RWPE2 (cell line): ENCODE measurements at regions not wholly inside any gene's neighbourhood (a gene's known extent, or its start where the extent isn't known, plus 50 kb on each side); places are given as distances from the start of the nearest gene placed in this dataset.

Source experiments
- ATAC-seq: fragments of 200-7000 bp; cut with Tn5 transposase; 3 replicates; pipeline ENCODE4 v1.9.1; 2021; ENCODE audit warnings: low read depth
- DNase-seq: peaks from one replicate; pipeline ENCODE4 v3.0.0-alpha.2; 2020; ENCODE audit warnings: low spot score
- H3K27ac ChIP-seq: fragments of 450-650 bp; 2 replicates; pipeline ENCODE4 v1.5.1; 2017; ENCODE audit warnings: mild to moderate bottlenecking; ENCODE audit not compliant: poor library complexity, severe bottlenecking
- H3K27me3 ChIP-seq: fragments of 250-450 bp; sonication (Bioruptor Pico); 2 replicates; pipeline ENCODE4 v1.5.1; 2021; ENCODE audit warnings: mild to moderate bottlenecking, moderate library complexity; ENCODE audit not compliant: insufficient read depth, poor library complexity, severe bottlenecking
- H3K36me3 ChIP-seq: fragments of 250-450 bp; sonication (Bioruptor Pico); 2 replicates; pipeline ENCODE4 v1.5.1; 2020; ENCODE audit warnings: low read depth, mild to moderate bottlenecking, moderate library complexity
- H3K4me1 ChIP-seq: fragments of 250-450 bp; sonication (Bioruptor Pico); 2 replicates; pipeline ENCODE4 v1.5.1; 2021; ENCODE audit warnings: mild to moderate bottlenecking, moderate library complexity; ENCODE audit not compliant: insufficient read depth, poor library complexity, severe bottlenecking
- H3K4me3 ChIP-seq: fragments of 250-450 bp; sonication (Bioruptor Pico); 2 replicates; pipeline ENCODE4 v1.5.1; 2021; ENCODE audit warnings: mild to moderate bottlenecking, moderate library complexity; ENCODE audit not compliant: severe bottlenecking
- H3K9me3 ChIP-seq: fragments of 250-450 bp; sonication (Bioruptor Pico); 2 replicates; pipeline ENCODE4 v1.5.1; 2021; ENCODE audit warnings: mild to moderate bottlenecking, moderate library complexity; ENCODE audit not compliant: severe bottlenecking
- CTCF ChIP-seq: fragments of 450-650 bp; IDR thresholded peaks from one replicate; pipeline ENCODE4 v1.5.1; 2017; ENCODE audit warnings: mild to moderate bottlenecking, moderate library complexity; ENCODE audit not compliant: poor library complexity, severe bottlenecking

GRCh38 chr1:76705560-76705959 lies 161.7 kb upstream of the ST6GALNAC5 start:
- no peak overlapping the region for H3K27ac ChIP-seq
- H3K27me3 ChIP-seq, result peaks cover 2% of the 10 kb centered on the region
- no peak for TF ChIP-seq CTCF
- no peaks in the 10 kb centered on the region for H3K9me3 ChIP-seq
- H3K4me1 ChIP-seq, result no peaks in the 10 kb centered on the region
- H3K36me3 ChIP-seq, result no peaks in the 10 kb centered on the region
- no peak for ATAC-seq
- no peak for DNase-seq
- no peak overlapping the region for H3K4me3 ChIP-seq

- no peak overlapping the region for H3K4me3 ChIP-seq
- H3K4me1 ChIP-seq, result no peaks in the 10 kb centered on the region
- no peaks in the 10 kb centered on the region for H3K9me3 ChIP-seq
- no peaks in the 10 kb centered on the region for H3K36me3 ChIP-seq
- no peak for TF ChIP-seq CTCF
- DNase-seq, result no peak
- no peak for ATAC-seq
- no peak overlapping the region for H3K27ac ChIP-seq
- H3K27me3 ChIP-seq, result no peaks in the 10 kb centered on the region
Observed at GRCh38 chr1:76713535-76713934, 153.7 kb upstream of the ST6GALNAC5 start.

DNA sequence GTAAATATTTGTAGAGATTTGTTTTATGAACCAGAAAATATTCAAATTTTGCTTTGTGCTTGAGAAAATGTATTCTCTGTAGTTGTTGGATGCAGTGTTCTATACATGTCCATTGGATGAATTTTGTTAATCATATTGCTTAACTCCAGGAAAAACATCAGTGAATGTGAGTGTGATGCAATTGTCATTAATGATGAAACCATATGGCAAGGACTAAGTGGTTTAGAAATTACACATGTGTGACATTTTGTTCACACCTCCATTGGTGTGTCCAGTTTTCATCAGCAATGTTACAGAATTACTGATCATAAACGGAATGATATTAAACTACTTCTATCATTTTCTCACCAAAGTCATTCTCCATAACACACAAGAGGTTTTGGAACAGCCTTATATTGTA lies 151.8 kb upstream of the ST6GALNAC5 start:
- H3K9me3 ChIP-seq, result no peaks in the 10 kb centered on the region
- no peaks in the 10 kb centered on the region for H3K27me3 ChIP-seq
- no peaks in the 10 kb centered on the region for H3K4me1 ChIP-seq
- H3K27ac ChIP-seq, result no peak overlapping the region
- no peak for DNase-seq
- H3K4me3 ChIP-seq, result no peak overlapping the region
- no peak for TF ChIP-seq CTCF
- H3K36me3 ChIP-seq, result no peaks in the 10 kb centered on the region
- ATAC-seq, result no peak

DNA sequence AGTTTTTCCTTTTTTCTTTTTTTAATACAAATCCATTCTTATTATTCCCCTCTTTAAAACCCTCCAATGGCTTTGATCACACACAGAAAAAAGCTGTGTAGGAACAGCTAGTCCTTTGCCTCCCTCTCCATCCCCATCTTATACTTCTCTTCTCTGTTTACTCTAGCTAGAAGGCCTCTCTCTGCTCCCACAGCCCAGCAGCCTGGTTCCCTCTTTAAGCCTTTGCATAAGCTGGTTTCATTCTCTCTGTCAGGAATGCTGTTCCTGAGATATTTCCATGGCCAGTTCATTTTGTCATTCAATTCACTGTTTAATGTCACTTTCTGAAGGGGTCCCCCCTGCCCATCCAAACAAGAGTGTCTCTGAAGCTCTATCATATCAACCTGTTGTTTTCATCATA lies 143.3 kb upstream of the ST6GALNAC5 start:
- no peak for TF ChIP-seq CTCF

GRCh38 chr1:76724816-76725215 lies 142.5 kb upstream of the ST6GALNAC5 start:
- H3K9me3 ChIP-seq, result no peaks in the 10 kb centered on the region
- no peak for DNase-seq
- H3K27ac ChIP-seq, result no peak overlapping the region
- H3K4me3 ChIP-seq, result no peak overlapping the region
- H3K27me3 ChIP-seq, result no peaks in the 10 kb centered on the region
- no peak for ATAC-seq
- no peaks in the 10 kb centered on the region for H3K4me1 ChIP-seq
- TF ChIP-seq CTCF, result no peak
- no peaks in the 10 kb centered on the region for H3K36me3 ChIP-seq

More for the DNA sequence above, 143.3 kb upstream of the ST6GALNAC5 start:
- no peak for ATAC-seq
- DNase-seq, result no peak
- H3K9me3 ChIP-seq, result no peaks in the 10 kb centered on the region
- no peaks in the 10 kb centered on the region for H3K4me1 ChIP-seq
- H3K36me3 ChIP-seq, result no peaks in the 10 kb centered on the region
- no peaks in the 10 kb centered on the region for H3K27me3 ChIP-seq
- no peak overlapping the region for H3K4me3 ChIP-seq
- no peak overlapping the region for H3K27ac ChIP-seq
